ENCODE measurements at regions not wholly inside any gene's neighbourhood (a gene's known extent, or its start where the extent isn't known, plus 50 kb on each side); places are given as distances from the start of the nearest gene placed in this dataset.

- TF ChIP-seq ZFX (IDR thresholded peaks at IDR 0.05), result no peak
- TF ChIP-seq, protein P1, sequence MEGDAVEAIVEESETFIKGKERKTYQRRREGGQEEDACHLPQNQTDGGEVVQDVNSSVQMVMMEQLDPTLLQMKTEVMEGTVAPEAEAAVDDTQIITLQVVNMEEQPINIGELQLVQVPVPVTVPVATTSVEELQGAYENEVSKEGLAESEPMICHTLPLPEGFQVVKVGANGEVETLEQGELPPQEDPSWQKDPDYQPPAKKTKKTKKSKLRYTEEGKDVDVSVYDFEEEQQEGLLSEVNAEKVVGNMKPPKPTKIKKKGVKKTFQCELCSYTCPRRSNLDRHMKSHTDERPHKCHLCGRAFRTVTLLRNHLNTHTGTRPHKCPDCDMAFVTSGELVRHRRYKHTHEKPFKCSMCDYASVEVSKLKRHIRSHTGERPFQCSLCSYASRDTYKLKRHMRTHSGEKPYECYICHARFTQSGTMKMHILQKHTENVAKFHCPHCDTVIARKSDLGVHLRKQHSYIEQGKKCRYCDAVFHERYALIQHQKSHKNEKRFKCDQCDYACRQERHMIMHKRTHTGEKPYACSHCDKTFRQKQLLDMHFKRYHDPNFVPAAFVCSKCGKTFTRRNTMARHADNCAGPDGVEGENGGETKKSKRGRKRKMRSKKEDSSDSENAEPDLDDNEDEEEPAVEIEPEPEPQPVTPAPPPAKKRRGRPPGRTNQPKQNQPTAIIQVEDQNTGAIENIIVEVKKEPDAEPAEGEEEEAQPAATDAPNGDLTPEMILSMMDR (conservative IDR thresholded peaks at IDR 0.05), result no peak
- no peak overlapping the region for H3K27ac ChIP-seq
Measured at GRCh38 chr21:20942523-20942922, 55.7 kb upstream of the NCAM2 start.

DNA sequence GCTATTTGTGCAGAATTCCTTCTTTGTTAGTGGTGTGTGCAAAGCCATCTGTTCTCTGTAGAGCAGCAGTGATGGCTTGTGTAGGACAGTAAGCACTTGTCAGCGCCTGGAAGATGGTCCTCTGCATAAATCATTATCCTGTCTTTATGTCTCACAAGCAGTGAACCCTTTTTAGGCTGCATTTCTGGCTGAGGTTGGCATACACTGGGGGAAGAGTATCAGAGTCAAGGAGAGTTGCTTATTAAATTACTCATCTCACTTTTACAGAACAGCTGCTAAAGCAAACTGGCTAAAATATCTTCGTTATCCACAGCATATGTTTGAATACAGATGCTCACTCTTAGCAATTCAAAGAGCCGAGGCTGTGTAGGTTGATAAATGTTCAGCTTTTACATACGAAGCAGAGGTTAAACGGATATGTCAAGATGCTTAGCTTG is 54.6 kb upstream of the NCAM2 start:
- no peak overlapping the region for H3K27ac ChIP-seq
- TF ChIP-seq ZFX (IDR thresholded peaks at IDR 0.05), result no peak
- TF ChIP-seq, protein P1 (conservative IDR thresholded peaks at IDR 0.05), result no peak

- TF ChIP-seq, protein P1 (conservative IDR thresholded peaks at IDR 0.05), result no peak
- H3K27ac ChIP-seq, result no peak overlapping the region
Measured at GRCh38 chr21:20944139-20944538, 54.1 kb upstream of the NCAM2 start.

- no peak for TF ChIP-seq ZFX (IDR thresholded peaks at IDR 0.05)
- TF ChIP-seq, protein P1 (conservative IDR thresholded peaks at IDR 0.05), result no peak
- no peak overlapping the region for H3K27ac ChIP-seq
Measured at GRCh38 chr21:20946701-20947100, 51.5 kb upstream of the NCAM2 start.
